ENCODE measurements at regions not wholly inside any gene's neighbourhood (a gene's known extent, or its start where the extent isn't known, plus 50 kb on each side); places are given as distances from the start of the nearest gene placed in this dataset.

DNA sequence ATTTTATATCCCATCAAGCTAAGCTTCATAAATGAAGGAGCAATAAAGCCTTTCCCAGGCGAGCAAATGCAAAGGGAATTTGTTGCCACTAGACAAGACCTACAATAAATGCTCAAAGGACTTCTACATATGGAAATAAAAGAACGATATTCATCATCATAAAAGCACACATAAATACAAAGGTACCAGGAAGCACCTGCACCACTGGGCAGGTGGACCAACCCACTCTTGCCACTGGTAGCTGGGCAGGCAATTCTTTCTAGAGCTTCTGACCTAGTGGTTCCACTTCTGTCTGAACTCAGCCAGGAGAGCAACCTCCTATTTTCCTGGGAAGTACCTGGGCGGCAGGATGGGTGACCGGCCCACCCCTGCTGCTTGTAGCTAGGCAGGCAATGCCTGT lies 237.2 kb upstream of the ITM2A start:
- ATAC-seq (peak; percentile 80), DNase-seq (peak; percentile 19 to 46 (median 35))
- Histone ChIP-seq H3K4me3 (no peak overlapping the region), H3K36me3 (ENCODE audit: low read depth) (no peaks in the 10 kb centered on the region), H3K9me3 (no peaks in the 10 kb centered on the region), H3K4me1 (ENCODE audit: low read depth) (no peaks in the 10 kb centered on the region)
- TF ChIP-seq, protein P1, sequence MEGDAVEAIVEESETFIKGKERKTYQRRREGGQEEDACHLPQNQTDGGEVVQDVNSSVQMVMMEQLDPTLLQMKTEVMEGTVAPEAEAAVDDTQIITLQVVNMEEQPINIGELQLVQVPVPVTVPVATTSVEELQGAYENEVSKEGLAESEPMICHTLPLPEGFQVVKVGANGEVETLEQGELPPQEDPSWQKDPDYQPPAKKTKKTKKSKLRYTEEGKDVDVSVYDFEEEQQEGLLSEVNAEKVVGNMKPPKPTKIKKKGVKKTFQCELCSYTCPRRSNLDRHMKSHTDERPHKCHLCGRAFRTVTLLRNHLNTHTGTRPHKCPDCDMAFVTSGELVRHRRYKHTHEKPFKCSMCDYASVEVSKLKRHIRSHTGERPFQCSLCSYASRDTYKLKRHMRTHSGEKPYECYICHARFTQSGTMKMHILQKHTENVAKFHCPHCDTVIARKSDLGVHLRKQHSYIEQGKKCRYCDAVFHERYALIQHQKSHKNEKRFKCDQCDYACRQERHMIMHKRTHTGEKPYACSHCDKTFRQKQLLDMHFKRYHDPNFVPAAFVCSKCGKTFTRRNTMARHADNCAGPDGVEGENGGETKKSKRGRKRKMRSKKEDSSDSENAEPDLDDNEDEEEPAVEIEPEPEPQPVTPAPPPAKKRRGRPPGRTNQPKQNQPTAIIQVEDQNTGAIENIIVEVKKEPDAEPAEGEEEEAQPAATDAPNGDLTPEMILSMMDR (IDR thresholded peaks at IDR 0.05) = no peak
- intact Hi-C loops (cut with DNase I, micrococcal nuclease) = no loop called here

DNA sequence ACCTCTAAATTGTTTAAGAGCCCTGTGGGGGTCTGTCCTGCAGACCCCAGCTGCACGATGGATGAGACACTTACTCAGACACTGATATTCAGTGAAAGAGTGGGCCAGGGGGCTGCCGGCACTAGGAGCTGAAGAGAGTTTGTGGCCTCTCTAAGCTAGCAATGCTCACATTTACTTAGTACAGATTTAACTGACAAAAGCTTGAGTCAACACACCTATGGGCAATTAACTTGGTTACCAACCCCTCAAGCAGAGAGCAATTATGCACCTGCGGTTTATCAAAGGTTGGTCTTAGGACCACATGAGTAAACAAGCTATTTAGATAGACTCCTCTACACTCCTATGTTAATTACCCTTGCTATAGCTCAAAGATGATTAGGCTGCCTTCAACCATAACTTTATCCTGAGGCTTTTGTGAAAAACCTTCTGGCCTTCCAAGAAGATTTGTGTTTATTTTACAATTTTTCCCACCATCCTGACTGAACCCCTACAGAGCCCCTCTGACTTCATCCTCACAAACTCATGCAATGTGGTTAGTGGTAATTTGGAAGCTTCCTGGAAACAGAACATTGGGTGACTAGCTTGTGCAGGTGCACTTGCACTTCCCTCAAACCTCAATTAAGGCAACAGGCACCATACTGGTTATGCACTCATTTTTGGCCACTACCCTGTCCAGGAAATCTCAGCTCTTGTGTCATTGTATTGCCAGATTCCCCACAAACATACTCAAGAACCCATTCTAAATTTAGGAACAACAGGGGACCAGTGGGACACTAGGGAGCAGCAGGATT lies 234.4 kb upstream of the ITM2A start:
- TF ChIP-seq, protein P1 (IDR thresholded peaks at IDR 0.05) = no peak
- DNase-seq = peak in 1 of 3 donors; percentile 36

DNA sequence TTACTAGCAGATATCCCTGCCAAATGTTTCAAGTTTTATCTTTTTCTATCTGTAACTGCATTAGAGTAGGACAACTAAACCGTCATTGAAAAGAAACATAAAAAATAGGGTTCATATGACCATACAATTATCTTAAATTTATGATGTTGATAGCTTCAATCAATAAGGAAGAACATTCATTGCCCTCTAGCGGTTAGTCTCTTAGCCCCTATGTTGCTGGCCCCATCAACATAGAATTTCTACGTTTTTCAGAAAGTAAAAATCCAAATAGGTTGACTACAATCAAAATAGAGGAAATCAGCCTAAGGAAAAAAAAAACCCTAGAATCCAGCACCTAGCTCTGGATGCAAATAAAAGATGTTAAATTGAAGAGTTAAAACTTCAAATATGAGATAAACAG lies 225.1 kb upstream of the ITM2A start:
- TF ChIP-seq, protein P1 (IDR thresholded peaks at IDR 0.05) = no peak
- Histone ChIP-seq H3K36me3 (ENCODE audit: low read depth) (no peaks in the 10 kb centered on the region), H3K4me1 (ENCODE audit: low read depth) (no peaks in the 10 kb centered on the region), H3K9me3 (no peaks in the 10 kb centered on the region), H3K4me3 (no peak overlapping the region)
- DNase-seq (no peak), ATAC-seq (no peak)
- intact Hi-C loops (cut with DNase I, micrococcal nuclease) = no loop called here

More for the DNA sequence above, 234.4 kb upstream of the ITM2A start:
- Histone ChIP-seq H3K4me1 (ENCODE audit: low read depth) (no peaks in the 10 kb centered on the region), H3K9me3 (no peaks in the 10 kb centered on the region), H3K4me3 (no peak overlapping the region), H3K36me3 (ENCODE audit: low read depth) (no peaks in the 10 kb centered on the region)
- intact Hi-C loops (cut with DNase I, micrococcal nuclease) = no loop called here
- ATAC-seq = peak; percentile 88

DNA sequence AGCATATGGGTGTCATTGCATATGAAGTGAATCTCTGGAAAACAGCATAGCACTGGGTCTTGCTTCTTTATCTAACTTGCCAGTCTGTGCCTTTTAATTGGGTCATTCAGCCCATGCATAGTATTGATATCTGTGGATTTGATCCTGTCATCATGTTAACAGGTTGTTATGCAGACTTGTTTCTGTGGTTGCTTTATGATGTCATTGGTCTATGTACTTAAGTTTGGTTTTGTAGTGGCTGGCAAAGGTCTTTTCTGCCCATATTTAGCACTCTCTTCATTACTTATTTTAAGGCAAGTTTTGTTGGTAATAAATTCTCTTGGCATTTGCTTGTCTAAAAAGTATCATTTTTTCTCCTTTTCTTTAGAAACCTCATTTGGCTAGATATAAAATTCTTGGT lies 221.1 kb upstream of the ITM2A start:
- TF ChIP-seq, protein P1 (IDR thresholded peaks at IDR 0.05) = no peak
- Histone ChIP-seq H3K4me1 (ENCODE audit: low read depth) (no peaks in the 10 kb centered on the region), H3K36me3 (ENCODE audit: low read depth) (no peaks in the 10 kb centered on the region), H3K9me3 (no peaks in the 10 kb centered on the region), H3K4me3 (no peak overlapping the region)
- no peak for DNase-seq
- intact Hi-C loops (cut with DNase I, micrococcal nuclease) = no loop called here
- ATAC-seq = no peak

DNA sequence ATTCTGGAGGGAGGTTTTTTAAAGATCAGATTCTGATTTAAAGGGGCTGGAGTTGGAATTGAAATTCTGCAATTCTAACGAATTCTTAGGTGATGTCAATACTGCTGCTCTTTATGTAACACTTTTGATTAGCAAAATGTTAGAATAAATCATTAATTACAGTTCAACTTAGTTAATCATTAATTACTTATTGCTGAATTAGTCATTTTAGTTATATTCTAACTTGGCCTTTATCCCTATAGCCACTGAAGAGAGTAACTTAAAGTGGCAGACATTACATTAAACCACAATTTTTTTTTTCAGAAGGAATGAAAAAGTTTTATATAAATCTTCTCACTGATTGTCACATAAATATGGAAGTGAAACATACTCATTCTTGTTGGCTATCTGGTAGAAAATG lies 206.6 kb upstream of the ITM2A start:
- Histone ChIP-seq H3K4me3 (no peak overlapping the region), H3K36me3 (ENCODE audit: low read depth) (no peaks in the 10 kb centered on the region), H3K4me1 (ENCODE audit: low read depth) (no peaks in the 10 kb centered on the region), H3K9me3 (no peaks in the 10 kb centered on the region)
- intact Hi-C loops (cut with DNase I, micrococcal nuclease) = no loop called here
- TF ChIP-seq, protein P1 (IDR thresholded peaks at IDR 0.05) = no peak
- DNase-seq = no peak
- ATAC-seq = no peak

Measured in mucosa of descending colon (tissue), 3 donors.